NT2/D1 (cell line): ENCODE measurements at regions not wholly inside any gene's neighbourhood (a gene's known extent, or its start where the extent isn't known, plus 50 kb on each side); places are given as distances from the start of the nearest gene placed in this dataset.

ENCODE experiments used
- SUZ12 ChIP-seq: IDR thresholded peaks from 2 replicates; pipeline ENCODE4 v1.6.1; 2011; ENCODE audit not compliant: insufficient read length, insufficient read depth; ENCODE audit errors: extremely low read depth
- YY1 ChIP-seq: IDR thresholded peaks from 2 replicates; pipeline ENCODE4 v1.6.1; 2011; ENCODE audit not compliant: insufficient read length, insufficient read depth
- ZNF274 ChIP-seq: IDR thresholded peaks from 2 replicates; pipeline ENCODE4 v1.6.1; 2011; ENCODE audit warnings: mild to moderate bottlenecking, low read depth, low read length

- TF ChIP-seq YY1 (no peak), SUZ12 (no peak), ZNF274 (no peak)
Measured at GRCh38 chr10:84089162-84089561, 50.1 kb upstream of the GHITM start.
